Coronary artery (tissue), 2 donors: ENCODE measurements at regions not wholly inside any gene's neighbourhood (a gene's known extent, or its start where the extent isn't known, plus 50 kb on each side); places are given as distances from the start of the nearest gene placed in this dataset.

Experiments
- DNase-seq: peaks from one replicate; pipeline ENCODE4 v3.0.0-alpha.2; 2017; ENCODE audit warnings: low spot score
- H3K27ac ChIP-seq, 2 donors: fragments of 200-600 bp; sonication (generic); one replicate each; pipeline ENCODE4 v1.5.1; 2016 to 2019
- H3K4me3 ChIP-seq: fragments of 200-600 bp; sonication (generic); 2 replicates; pipeline ENCODE4 v1.5.1; 2016; ENCODE audit warnings: mild to moderate bottlenecking, moderate library complexity
- TF ChIP-seq, protein P1 (sequence below): fragments of 200-600 bp; sonication (generic); IDR thresholded peaks from one replicate; pipeline ENCODE4 v1.5.1; 2019; ENCODE audit warnings: antibody characterized with exemption

DNA sequence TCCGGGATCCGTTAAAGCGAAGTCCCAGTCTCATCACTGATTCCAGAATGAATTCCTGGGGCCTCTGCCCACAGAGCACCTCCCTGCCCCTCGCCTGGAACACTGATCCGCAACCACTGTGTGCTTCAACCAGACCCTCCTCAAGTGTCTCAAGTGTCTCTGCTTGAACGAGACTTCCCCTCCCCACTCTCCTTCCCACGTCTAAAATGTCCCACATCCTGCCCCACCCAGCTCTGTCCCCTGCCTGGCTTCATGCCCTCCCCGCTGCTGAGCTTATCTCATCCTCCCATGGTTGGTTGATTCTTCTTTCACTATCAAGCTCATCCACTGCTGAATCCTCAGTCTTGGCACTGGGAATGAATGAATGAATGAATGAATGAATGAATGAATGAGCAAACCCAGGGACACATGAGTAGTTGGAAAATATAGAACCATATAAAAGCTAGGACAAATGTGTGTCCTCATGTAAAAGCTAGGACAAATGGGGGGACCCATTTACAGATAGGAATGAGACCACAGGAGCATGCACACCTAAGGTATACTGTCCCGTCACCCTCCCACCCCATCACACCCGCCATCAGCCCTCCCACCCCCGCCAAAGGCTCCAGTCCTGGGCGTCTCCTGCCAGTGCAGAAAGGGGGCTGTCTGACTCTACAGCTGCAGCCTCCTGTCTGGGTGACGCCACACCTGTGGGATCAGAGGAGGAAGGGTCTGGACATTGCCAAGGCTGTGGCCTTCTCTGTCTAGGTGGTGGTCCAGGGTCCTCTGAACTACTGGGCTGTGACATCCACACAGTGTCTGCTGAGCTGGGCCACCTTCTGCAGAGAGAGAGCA is 71.4 kb upstream of the LINC01488 start:
- no peak for DNase-seq
- no peak overlapping the region for H3K27ac ChIP-seq
- TF ChIP-seq, protein P1, sequence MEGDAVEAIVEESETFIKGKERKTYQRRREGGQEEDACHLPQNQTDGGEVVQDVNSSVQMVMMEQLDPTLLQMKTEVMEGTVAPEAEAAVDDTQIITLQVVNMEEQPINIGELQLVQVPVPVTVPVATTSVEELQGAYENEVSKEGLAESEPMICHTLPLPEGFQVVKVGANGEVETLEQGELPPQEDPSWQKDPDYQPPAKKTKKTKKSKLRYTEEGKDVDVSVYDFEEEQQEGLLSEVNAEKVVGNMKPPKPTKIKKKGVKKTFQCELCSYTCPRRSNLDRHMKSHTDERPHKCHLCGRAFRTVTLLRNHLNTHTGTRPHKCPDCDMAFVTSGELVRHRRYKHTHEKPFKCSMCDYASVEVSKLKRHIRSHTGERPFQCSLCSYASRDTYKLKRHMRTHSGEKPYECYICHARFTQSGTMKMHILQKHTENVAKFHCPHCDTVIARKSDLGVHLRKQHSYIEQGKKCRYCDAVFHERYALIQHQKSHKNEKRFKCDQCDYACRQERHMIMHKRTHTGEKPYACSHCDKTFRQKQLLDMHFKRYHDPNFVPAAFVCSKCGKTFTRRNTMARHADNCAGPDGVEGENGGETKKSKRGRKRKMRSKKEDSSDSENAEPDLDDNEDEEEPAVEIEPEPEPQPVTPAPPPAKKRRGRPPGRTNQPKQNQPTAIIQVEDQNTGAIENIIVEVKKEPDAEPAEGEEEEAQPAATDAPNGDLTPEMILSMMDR, result no peak

DNA sequence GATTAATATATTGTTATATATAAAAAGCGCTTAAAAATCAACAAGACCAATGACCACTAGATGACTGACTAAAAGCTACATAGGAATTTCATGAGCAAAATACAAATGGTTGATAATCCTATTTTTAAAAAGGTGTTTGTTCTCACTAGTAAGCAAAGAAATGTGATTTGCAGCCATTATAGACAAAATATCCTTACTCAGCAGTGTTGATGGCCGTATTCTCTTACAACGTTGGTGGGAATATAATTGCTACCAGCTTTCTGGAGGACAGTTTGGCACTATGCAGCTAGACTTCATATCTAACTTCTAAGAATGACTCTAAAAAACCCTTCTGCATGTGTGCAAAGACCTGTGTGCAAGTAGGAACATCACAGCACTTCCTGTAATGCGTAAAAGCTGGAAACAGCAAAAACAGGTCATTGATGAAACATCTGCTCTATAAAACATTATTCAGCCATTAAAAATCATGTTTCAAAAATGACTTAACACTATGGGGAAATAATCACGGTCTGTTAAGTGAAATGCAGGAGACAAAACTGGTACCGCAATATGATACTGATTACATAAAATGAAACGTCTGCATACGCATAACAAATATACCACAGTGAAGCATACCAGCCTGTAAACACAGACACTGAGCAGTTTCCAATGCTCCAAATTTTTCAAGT is 70.1 kb upstream of the LINC01488 start:
- no peak overlapping the region for H3K27ac ChIP-seq
- no peak for DNase-seq
- H3K4me3 ChIP-seq, result no peak overlapping the region
- TF ChIP-seq, protein P1, result no peak

More for the DNA sequence above, 71.4 kb upstream of the LINC01488 start:
- H3K4me3 ChIP-seq, result no peak overlapping the region

DNA sequence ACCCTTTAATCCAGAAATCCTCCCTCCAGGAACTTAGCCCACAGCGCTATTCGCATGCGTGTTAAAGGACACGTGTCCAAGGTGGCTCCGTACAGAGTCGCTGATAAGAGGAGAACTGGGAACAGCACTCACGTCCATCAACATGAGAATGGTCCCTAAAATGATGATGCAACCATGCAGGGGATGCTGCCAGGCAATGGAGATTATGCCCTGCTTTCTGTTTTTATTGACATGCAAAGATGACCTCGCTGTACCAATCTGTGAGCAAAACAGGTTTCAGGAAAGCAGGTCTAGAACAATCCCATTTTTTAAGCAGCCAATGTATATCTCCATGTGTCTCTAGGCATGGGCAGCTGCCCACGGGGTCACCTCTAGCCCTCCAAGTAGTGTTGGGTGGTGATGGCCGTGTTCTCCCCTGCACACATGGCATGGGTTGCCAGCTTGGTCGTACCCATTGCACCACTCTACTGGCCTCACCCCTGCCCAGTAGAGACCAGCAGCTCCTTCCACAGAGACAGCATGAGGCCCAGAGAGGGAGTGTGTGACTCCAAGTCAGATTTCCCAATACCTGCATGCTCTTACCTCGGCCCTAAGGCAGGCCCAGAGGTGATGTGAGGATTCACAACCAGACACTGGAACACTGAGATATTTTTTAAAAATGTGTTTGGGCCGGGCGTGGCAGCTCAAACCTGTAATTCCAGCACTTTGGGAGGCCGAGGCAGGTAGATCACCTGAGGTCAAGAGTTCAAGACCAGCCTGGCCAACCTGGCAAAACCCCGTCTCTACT is 68.3 kb upstream of the LINC01488 start:
- DNase-seq, result no peak
- H3K4me3 ChIP-seq, result no peak overlapping the region
- H3K27ac ChIP-seq, result no peak overlapping the region
- TF ChIP-seq, protein P1, result no peak

DNA sequence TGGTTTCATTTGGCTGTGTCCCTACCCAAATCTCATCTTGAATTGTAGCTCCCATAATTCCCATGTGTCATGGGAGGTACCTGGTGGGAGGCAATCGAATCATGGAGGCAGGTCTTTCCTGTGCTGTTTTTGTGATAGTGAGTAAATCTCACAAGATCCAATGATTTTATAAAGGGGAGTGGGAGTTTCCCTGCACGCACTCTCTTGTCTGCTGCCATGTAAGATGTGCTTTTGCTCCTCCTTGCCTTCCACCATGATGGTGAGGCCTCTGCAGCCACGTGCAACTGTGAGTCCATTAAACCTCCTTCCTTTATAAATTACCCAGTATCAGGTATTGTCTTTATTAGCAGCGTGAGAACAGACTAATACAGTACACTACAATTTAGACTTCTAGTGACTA is 67.5 kb upstream of the LINC01488 start:
- TF ChIP-seq, protein P1, result no peak
- Histone ChIP-seq H3K27ac (no peak overlapping the region), H3K4me3 (no peak overlapping the region)
- DNase-seq, result no peak

DNA sequence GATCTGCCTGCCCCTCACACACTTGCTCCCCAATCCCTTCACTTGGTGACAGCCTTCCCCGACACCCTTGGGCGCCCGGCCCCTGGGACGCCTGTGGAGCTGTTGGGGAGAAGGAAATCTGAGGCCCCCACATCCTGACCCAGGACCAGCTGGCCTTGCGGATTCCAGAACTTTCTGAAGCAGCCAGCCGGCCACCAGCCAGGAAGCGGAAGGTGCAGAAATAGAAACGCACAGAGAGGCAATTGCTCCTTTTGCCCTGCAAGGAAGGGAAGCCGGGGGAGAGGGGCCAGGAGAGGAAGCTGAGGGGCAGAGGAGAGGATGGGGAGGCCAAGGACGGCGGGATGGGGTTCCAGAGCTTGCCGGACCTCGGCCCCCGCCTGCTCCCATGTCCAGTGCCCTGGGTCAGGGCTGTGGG is 66.7 kb upstream of the LINC01488 start:
- no peak for DNase-seq

DNA sequence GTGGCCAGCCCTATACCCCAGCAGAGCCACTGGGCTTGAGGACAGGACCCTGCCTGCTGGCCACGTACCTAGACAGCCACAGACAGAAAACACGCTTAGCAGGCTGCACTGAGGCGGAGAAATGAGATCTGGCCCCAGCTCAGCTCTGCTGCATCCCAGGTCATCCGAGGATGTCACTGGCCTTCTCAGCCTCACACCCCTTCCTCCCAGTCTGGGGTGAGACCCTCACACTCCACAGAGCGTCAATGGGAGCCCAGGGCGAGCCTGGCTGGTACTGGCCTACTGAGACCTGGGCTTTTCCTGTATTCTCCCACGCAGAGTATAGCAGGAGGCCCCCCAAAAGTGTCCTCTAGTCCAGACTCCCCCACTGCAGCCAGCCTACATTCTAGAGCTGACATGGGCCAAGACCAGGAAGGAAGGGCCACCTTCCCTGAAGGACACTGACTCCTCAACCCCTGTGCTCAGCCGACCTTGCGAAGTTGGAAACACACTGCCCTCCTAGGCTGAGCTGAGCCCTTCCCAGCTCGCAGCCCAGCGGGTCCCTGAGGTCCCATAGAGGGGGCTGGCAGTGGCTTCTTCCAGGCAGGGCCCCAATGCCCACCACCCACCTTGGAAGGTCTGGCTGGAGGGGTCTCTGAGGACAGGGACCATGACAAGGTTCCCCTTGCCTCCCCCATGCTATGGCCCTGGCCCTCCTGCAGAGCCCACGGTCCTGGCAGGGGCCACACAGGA is 65.9 kb upstream of the LINC01488 start:
- TF ChIP-seq, protein P1, result no peak
- H3K27ac ChIP-seq, result peak overlapping the region in 1 of 2 donors; percentile 68
- no peak overlapping the region for H3K4me3 ChIP-seq
- no peak for DNase-seq

More for the DNA sequence above, 66.7 kb upstream of the LINC01488 start:
- Histone ChIP-seq H3K4me3 (no peak overlapping the region), H3K27ac (peak overlapping the region in 1 of 2 donors; percentile 68)
- TF ChIP-seq, protein P1, result no peak
